ENCODE measurements at regions not wholly inside any gene's neighbourhood (a gene's known extent, or its start where the extent isn't known, plus 50 kb on each side); places are given as distances from the start of the nearest gene placed in this dataset.
"Not testable (repeated sequence)": the region's sequence is repeated elsewhere in the genome, so short reads cannot be mapped to it uniquely, and the experiment has no call there.

GRCh38 chr6:134599079-134599478 lies 281.2 kb upstream of the SGK1 start:
- no peak for DNase-seq

- DNase-seq, result no peak
These were observed 278.3 kb upstream of the SGK1 start for GRCh38 chr6:134596191-134596590.

DNA sequence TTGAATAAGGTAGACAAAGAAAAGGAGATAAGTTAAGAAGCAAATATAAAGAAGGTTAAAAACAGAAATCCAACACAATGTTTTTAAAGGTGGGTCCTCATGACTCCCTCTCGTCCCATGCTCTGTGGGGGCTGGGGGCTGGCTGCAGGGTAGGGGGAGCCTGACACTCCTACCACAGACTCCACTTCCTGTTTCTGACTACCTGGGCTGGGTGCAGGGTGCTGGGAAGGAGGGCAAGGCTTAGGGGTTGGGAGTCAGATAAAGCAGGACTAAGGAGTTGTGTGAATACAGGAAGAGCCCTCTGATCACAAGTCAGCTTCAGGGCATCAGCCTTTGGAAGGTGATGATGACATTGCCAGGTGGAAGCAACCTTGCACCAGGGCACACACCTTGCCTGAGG lies 277.0 kb upstream of the SGK1 start:
- no peak for DNase-seq

GRCh38 chr6:134593887-134594286 lies 276.0 kb upstream of the SGK1 start:
- DNase-seq, result no peak

- DNase-seq, result no peak
These were observed 275.5 kb upstream of the SGK1 start for GRCh38 chr6:134593442-134593841.

- no peak for DNase-seq
These were observed 275.1 kb upstream of the SGK1 start for GRCh38 chr6:134593024-134593423.

DNA sequence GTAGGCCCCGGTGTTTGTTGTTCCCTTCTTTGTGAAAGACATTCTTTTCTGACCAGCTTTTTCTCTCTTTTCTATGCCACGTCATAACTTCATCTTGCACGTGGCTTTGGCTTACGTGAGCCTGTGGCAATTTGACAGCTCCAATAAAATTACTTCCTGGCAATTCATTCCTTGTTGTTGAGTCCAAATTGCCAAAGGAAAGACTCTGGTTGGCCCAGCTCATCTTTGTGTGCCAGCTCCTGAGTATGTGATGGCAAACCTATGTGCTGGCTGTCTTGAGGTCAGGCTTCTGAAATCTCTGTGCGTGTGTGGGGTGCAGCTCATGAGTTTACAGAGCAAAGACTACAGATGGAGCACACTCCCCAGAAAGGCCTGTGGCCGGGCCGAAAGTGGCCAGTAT lies 272.5 kb upstream of the SGK1 start:
- no peak for DNase-seq

- DNase-seq, result no peak
These were observed 272.1 kb upstream of the SGK1 start for GRCh38 chr6:134590004-134590403.

DNA sequence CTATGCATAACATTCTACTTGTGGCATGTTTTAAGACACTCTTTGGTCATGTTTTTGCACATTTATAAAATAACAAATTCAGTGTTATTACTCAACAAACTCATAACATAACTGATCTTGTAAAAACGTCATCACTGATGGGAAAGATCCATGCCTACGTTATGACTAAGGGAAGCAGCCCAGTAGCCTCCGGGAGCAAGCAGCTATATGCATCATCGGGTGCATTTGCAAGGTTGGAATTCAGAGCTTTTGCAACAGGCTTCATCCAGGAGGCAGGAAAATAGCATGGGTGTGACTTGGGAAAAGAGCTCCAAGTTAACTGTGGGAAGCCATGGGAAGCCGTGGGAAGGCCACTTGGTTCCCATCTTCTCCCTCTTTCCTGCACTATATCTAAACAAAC lies 271.6 kb upstream of the SGK1 start:
- DNase-seq, result no peak

DNA sequence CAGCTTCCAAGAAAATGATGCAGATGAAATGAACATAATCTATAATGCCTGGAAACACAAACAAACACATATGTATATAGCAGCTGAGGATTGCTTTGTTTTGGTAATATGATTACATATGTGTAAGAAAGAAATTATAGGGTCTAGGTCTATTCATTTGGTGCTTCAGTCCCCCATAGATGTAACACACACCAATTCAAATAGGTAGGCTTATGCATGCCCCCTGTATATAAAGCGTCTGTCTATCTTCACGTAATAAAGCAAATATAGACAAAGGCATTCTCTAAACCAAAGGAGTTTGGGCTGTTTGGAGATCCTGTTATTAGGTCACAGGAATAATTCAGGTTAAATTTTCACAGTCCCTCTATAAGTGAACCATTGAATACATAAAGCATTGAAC lies 270.4 kb upstream of the SGK1 start:
- DNase-seq, result no peak

- DNase-seq, result no peak
These were observed 267.6 kb upstream of the SGK1 start for GRCh38 chr6:134585517-134585873.

DNA sequence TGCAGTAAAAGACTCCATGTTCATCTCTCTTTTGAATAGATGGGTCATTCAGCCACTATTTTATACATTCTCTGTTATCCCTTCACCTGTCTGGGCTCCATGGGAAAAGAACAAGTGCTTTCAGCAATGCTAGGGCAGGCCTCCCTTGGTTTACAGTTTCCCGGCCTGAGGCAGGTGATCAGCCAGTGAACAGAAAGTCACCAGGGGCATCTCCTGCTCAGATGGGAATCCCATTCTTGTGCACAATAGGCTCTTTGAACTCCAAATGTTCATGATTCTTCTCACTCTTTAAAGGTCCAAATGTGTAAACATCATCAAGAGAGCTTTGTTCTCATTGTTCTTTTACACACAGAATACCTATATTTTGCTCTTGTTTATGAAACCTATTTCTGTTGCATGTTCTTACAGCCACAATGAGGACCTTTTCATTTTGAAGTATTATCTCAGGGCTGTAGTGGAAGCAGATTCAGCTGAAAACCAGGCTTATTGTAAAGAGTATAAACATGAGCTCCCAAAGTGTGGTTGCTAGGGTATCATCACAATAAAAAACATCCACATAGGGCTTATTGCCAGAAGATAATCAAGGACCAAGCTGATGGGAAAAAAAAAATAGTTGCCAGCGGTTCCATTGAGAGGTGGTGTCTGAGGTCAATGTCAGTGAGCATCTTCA lies 267.1 kb upstream of the SGK1 start:
- no peak for DNase-seq

DNA sequence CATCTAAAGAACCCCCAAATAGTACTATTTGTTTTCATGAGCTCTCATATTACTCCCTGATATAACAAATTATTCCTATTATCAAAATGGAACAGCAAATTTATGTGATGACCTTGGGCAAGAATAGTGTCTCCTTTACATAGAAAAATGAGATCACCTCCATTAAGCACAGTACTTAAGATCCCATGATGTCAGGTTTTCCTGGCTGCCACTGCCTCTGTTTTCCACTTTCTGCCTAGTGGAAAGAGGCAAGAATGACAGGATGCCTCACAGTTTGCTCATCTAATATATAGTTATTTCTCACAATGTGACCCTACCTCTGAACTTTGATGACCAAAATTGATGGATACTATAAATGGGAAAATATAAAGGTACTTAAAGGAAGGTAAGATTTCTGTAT lies 260.1 kb upstream of the SGK1 start:
- DNase-seq, result no peak

DNA sequence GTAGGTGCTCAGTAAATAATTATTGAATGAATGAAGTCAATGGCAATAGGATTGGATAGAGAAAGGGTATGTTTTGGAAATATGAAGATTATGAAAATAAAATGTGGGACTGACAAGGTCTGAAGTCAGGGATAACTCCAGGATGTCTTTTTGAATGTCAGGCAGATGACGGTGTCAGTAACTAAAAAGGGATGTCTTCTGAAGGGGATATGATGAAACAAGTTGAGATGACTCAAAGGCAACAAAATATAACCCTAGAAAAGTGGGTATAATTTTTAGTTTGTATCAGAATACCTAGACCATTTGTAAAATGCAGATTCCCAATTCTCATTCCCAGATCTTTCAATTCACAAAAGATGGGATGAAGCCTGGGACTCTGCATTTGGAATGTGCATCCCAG lies 257.3 kb upstream of the SGK1 start:
- no peak for DNase-seq

GRCh38 chr6:134574491-134574890 lies 256.6 kb upstream of the SGK1 start:
- no peak for DNase-seq

GRCh38 chr6:134569996-134570395 lies 252.1 kb upstream of the SGK1 start:
- not testable (repeated sequence) for DNase-seq

DNA sequence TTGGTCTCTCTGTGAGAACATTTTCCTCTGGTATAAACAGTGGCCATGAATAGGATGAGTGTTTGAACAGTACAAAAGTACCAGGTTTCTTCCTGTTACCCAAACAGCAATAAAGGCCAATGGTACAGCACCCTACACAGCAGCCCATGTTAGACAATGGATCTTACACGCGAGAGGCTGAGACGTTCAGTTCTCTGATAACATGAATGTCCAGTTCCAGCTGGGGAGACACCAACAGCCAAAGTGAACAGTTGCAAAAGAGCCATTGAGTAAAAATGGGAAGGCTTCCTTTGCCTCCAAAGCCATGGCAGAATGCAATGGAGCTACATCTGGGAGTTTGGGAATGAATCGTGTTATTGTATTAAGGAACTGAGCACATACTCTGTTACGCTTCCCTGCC lies 246.8 kb upstream of the SGK1 start:
- DNase-seq, result no peak

DNA sequence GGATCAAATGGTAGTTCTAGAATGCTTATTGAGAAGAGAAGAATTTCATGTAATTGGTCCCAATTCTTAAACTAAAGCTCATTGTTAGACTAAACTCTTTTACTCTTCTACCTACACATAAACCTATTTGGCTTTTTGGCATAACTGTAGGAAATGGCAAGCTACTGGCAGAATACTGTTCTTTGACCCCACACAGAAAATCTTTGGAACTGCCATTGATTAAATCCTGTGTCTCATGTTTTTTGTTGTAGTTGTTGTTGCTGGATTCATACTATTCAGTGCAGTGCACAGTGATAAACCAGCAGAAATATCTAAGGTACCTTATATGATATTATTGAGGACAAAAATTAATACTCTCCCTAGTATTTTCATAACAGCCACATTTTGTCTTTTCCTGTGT lies 242.1 kb upstream of the SGK1 start:
- DNase-seq, result no peak

GRCh38 chr6:134557509-134557908 lies 239.6 kb upstream of the SGK1 start:
- DNase-seq, result no peak

- no peak for DNase-seq
These were observed 237.8 kb upstream of the SGK1 start for GRCh38 chr6:134555672-134556071.

- no peak for DNase-seq
These were observed 236.0 kb upstream of the SGK1 start for GRCh38 chr6:134553936-134554335.

DNA sequence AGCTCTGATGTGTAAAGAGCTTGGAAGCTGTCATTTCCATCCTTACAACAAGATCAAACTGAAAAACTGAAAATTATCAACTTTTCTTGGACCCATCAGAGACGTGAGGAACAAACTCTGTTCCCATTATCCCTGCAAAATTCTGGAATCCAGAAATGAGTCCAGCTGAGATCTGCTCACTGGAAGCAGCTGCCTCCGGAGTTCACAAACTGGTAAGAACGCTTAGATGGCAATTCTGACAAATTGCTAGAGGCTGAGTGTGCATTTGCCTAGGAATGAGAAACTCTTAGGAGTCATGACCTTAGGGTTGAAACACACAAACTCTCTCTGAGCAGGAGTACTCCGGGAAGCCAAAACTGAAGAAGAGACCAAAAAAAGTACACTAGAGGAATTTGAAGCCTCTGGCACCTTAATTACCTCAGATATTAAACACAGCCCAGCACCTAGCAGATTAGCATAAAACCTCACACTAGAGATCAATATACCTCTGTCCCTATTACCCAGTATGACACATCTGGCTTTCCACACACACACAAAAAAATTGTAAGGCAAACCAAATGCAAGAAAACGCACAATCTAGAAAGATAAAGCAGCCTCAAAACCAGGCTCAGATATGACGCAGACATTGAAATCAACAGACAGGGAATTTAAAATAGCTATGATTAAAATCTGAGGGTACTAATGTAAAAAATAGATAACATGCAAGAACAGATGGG lies 233.5 kb upstream of the SGK1 start:
- no peak for DNase-seq

DNA sequence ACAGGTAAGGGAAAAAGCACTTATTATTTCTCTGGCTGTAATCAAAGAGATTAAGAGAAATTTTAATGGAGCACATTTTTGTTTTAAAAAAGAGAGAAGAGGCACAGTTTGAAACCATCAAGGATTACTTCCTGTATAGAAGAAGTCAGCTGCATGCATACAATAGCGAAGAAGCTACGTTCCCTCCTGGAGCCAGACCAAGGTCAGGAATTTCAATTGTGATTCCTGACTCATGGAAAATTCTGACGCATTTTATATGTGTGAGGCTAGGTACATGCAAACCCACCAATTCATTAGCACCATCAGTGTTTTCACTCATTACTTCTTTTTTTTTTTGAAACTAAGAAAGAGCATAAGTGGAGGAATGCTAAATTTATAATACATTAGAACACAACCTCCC lies 232.7 kb upstream of the SGK1 start:
- DNase-seq, result no peak

- no peak for DNase-seq
These were observed 231.9 kb upstream of the SGK1 start for GRCh38 chr6:134549854-134550253.

Measured in CD4-positive, alpha-beta T cell treated with Interleukin-4 for 4 hours (primary cell).